Medulla oblongata (tissue), 1 donor: ENCODE measurements at regions not wholly inside any gene's neighbourhood (a gene's known extent, or its start where the extent isn't known, plus 50 kb on each side); places are given as distances from the start of the nearest gene placed in this dataset.
A peak's percentile ranks its signal among the peaks of the same experiment; 100 is the strongest.

Source experiments
- DNase-seq: peaks from one replicate; pipeline ENCODE4 v3.0.0-alpha.2; 2015; ENCODE audit errors: extremely low spot score

GRCh38 chr1:103254691-103255090 lies 146.4 kb upstream of the COL11A1 start:
- DNase-seq = no peak

- peak; percentile 8 for DNase-seq
Measured at GRCh38 chr1:103250441-103250861, 142.1 kb upstream of the COL11A1 start.

GRCh38 chr1:103248417-103249102 lies 140.2 kb upstream of the COL11A1 start:
- no peak for DNase-seq

- DNase-seq = no peak
Measured at GRCh38 chr1:103247517-103247916, 139.2 kb upstream of the COL11A1 start.

- DNase-seq = no peak
Measured at GRCh38 chr1:103243481-103243880, 135.2 kb upstream of the COL11A1 start.

- DNase-seq = no peak
Measured at GRCh38 chr1:103239034-103239433, 130.7 kb upstream of the COL11A1 start.

- DNase-seq = no peak
Measured at GRCh38 chr1:103230061-103230460, 121.7 kb upstream of the COL11A1 start.

GRCh38 chr1:103220631-103221041 lies 112.3 kb upstream of the COL11A1 start:
- DNase-seq = no peak

- no peak for DNase-seq
Measured at GRCh38 chr1:103218821-103219220, 110.5 kb upstream of the COL11A1 start.

GRCh38 chr1:103218369-103218768 lies 110.0 kb upstream of the COL11A1 start:
- DNase-seq = no peak

GRCh38 chr1:103211073-103211472 lies 102.8 kb upstream of the COL11A1 start:
- DNase-seq = no peak

GRCh38 chr1:103208844-103209243 lies 100.5 kb upstream of the COL11A1 start:
- no peak for DNase-seq

GRCh38 chr1:103199001-103199400 lies 90.7 kb upstream of the COL11A1 start:
- no peak for DNase-seq

- no peak for DNase-seq
Measured at GRCh38 chr1:103198076-103198475, 89.8 kb upstream of the COL11A1 start.

GRCh38 chr1:103197216-103197615 lies 88.9 kb upstream of the COL11A1 start:
- no peak for DNase-seq

- no peak for DNase-seq
Measured at GRCh38 chr1:103194984-103195383, 86.7 kb upstream of the COL11A1 start.

- DNase-seq = no peak
Measured at GRCh38 chr1:103194060-103194459, 85.7 kb upstream of the COL11A1 start.

GRCh38 chr1:103191327-103191726 lies 83.0 kb upstream of the COL11A1 start:
- DNase-seq = no peak

GRCh38 chr1:103190766-103191165 lies 82.4 kb upstream of the COL11A1 start:
- no peak for DNase-seq

GRCh38 chr1:103187673-103188072 lies 79.4 kb upstream of the COL11A1 start:
- DNase-seq = no peak

- DNase-seq = no peak
Measured at GRCh38 chr1:103180660-103181059, 72.3 kb upstream of the COL11A1 start.

GRCh38 chr1:103177108-103177775 lies 68.9 kb upstream of the COL11A1 start:
- no peak for DNase-seq

- DNase-seq = no peak
Measured at GRCh38 chr1:103171041-103171590, 62.8 kb upstream of the COL11A1 start.
